ENCODE measurements at regions not wholly inside any gene's neighbourhood (a gene's known extent, or its start where the extent isn't known, plus 50 kb on each side); places are given as distances from the start of the nearest gene placed in this dataset.

DNA sequence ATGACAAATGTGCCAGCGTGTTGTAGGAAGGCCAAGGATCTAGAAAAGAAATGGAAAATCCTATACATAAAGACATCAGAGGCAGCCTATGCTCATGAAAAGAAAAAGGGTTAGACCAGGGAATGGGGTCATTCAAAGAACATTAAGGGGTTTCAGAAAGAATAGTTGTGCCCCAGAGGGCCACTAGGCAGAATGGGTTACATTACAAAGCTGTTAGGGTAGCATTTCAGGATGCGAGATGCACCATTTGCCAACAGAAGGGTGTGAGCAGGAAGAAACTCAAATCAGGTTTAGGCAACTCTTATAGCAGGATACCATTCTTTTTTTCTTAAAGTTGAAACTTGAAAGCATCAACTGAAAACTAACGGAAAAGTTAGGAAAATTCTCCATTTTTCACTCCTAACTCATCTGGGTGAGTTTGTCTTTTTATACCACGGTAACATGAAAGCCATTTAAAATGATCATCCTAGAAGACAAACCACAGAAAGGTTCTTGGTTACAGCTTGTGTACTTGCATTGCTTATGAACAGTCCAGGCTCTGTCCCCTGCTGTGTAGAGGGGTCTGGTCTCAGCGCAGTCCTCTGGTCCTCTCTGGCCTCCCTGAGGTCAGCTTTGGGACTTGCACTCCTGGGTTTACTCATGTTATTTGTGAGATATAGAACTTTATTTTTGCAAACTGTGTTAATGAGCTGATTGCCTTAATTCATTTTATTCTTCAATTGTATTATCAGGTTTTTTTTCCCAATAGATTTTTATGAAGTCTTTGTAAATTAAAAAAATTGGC lies 209.1 kb downstream of the DACT1 start:
- no peak for TF ChIP-seq POLR2AphosphoS5 (IDR thresholded peaks at IDR 0.05)
- TF ChIP-seq, protein P1, sequence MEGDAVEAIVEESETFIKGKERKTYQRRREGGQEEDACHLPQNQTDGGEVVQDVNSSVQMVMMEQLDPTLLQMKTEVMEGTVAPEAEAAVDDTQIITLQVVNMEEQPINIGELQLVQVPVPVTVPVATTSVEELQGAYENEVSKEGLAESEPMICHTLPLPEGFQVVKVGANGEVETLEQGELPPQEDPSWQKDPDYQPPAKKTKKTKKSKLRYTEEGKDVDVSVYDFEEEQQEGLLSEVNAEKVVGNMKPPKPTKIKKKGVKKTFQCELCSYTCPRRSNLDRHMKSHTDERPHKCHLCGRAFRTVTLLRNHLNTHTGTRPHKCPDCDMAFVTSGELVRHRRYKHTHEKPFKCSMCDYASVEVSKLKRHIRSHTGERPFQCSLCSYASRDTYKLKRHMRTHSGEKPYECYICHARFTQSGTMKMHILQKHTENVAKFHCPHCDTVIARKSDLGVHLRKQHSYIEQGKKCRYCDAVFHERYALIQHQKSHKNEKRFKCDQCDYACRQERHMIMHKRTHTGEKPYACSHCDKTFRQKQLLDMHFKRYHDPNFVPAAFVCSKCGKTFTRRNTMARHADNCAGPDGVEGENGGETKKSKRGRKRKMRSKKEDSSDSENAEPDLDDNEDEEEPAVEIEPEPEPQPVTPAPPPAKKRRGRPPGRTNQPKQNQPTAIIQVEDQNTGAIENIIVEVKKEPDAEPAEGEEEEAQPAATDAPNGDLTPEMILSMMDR (IDR thresholded peaks at IDR 0.05), result no peak
